HEK293 (cell line): ENCODE measurements at regions not wholly inside any gene's neighbourhood (a gene's known extent, or its start where the extent isn't known, plus 50 kb on each side); places are given as distances from the start of the nearest gene placed in this dataset.

ENCODE experiments used
- GLI4 ChIP-seq: fragments of 450-650 bp; formaldehyde crosslinking; IDR thresholded peaks from 2 replicates; pipeline ENCODE4 v1.5.1; 2016; ENCODE audit warnings: missing biosample characterization, missing genetic modification characterization
- PBX3 ChIP-seq: sonication (generic); formaldehyde crosslinking; IDR thresholded peaks from 2 replicates; pipeline ENCODE4 v1.8.1; 2022; ENCODE audit warnings: mild to moderate bottlenecking, moderate library complexity, missing genetic modification reagents
- ZBTB21 ChIP-seq: fragments of 450-650 bp; formaldehyde crosslinking; IDR thresholded peaks from 2 replicates; pipeline ENCODE4 v1.5.1; 2017; ENCODE audit warnings: missing biosample characterization, missing genetic modification characterization
- ZNF274 ChIP-seq, 2 experiments: fragments of 200-500 bp in 1 of 2; fragments of 450-650 bp in 1 of 2; sonication (Bioruptor generic) in 1 of 2; formaldehyde crosslinking in 1 of 2; IDR thresholded peaks; 2 replicates each; pipeline versions ENCODE4 v1.5.1 to v1.6.1; 2014 to 2016; ENCODE audit warnings: borderline replicate concordance in 1 of 2, inconsistent platforms in 1 of 2, low read length in 1 of 2, missing biosample characterization in 1 of 2, missing genetic modification characterization in 1 of 2
- ZNF530 ChIP-seq: fragments of 450-650 bp; formaldehyde crosslinking; IDR thresholded peaks from 2 replicates; pipeline ENCODE4 v1.5.1; 2016; ENCODE audit warnings: low read depth, missing biosample characterization, missing genetic modification characterization
- ZNF776 ChIP-seq: fragments of 450-650 bp; formaldehyde crosslinking; IDR thresholded peaks from 2 replicates; pipeline ENCODE4 v1.5.0; 2017; ENCODE audit warnings: missing biosample characterization, missing genetic modification characterization, borderline replicate concordance
- TF ChIP-seq, protein P1 (sequence below): fragments of 450-650 bp; formaldehyde crosslinking; IDR thresholded peaks from 2 replicates; pipeline ENCODE4 v1.5.1; 2016; ENCODE audit warnings: missing biosample characterization, missing genetic modification characterization
- TF ChIP-seq, protein P2 (sequence below): fragments of 450-650 bp; formaldehyde crosslinking; IDR thresholded peaks from 2 replicates; pipeline ENCODE4 v1.5.1; 2017; ENCODE audit warnings: missing biosample characterization, missing genetic modification characterization

DNA sequence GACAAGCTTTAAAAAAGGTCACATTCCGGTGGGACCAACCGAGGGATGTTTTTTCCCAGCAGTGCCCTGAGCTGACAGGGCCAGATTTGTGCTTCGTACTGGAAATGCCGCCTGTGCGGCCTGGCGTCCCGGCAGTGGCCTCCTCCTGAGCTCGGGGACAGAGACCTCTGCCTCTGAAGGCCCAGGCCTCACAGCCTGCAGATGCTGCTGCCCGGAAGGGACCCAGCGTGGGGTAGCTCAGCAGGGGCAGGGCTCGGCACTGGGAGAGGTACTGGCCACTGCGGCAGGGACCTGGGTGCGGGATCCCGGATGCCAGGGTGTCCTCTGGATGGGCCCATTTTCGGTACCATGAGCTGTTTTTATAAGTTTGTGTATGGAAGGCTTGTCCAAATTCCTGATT, 52.4 kb upstream of the CFAP46 start:
- TF ChIP-seq GLI4 (tag by site-specific recombination) (no peak), ZNF530 (tag by site-specific recombination) (no peak), ZBTB21 (tag by site-specific recombination) (no peak), ZNF274 (IDR thresholded peaks at IDR 0.05; ENCODE audit: low read length) (no peak), ZNF274 (tag by site-specific recombination; IDR thresholded peaks at IDR 0.05; ENCODE audit: borderline replicate concordance) (no peak), PBX3 (no peak), ZNF776 (no peak)
- TF ChIP-seq, protein P1, sequence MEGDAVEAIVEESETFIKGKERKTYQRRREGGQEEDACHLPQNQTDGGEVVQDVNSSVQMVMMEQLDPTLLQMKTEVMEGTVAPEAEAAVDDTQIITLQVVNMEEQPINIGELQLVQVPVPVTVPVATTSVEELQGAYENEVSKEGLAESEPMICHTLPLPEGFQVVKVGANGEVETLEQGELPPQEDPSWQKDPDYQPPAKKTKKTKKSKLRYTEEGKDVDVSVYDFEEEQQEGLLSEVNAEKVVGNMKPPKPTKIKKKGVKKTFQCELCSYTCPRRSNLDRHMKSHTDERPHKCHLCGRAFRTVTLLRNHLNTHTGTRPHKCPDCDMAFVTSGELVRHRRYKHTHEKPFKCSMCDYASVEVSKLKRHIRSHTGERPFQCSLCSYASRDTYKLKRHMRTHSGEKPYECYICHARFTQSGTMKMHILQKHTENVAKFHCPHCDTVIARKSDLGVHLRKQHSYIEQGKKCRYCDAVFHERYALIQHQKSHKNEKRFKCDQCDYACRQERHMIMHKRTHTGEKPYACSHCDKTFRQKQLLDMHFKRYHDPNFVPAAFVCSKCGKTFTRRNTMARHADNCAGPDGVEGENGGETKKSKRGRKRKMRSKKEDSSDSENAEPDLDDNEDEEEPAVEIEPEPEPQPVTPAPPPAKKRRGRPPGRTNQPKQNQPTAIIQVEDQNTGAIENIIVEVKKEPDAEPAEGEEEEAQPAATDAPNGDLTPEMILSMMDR (tag by site-specific recombination) = no peak
- TF ChIP-seq, protein P2, sequence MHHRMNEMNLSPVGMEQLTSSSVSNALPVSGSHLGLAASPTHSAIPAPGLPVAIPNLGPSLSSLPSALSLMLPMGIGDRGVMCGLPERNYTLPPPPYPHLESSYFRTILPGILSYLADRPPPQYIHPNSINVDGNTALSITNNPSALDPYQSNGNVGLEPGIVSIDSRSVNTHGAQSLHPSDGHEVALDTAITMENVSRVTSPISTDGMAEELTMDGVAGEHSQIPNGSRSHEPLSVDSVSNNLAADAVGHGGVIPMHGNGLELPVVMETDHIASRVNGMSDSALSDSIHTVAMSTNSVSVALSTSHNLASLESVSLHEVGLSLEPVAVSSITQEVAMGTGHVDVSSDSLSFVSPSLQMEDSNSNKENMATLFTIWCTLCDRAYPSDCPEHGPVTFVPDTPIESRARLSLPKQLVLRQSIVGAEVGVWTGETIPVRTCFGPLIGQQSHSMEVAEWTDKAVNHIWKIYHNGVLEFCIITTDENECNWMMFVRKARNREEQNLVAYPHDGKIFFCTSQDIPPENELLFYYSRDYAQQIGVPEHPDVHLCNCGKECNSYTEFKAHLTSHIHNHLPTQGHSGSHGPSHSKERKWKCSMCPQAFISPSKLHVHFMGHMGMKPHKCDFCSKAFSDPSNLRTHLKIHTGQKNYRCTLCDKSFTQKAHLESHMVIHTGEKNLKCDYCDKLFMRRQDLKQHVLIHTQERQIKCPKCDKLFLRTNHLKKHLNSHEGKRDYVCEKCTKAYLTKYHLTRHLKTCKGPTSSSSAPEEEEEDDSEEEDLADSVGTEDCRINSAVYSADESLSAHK = no peak
